ENCODE measurements at regions not wholly inside any gene's neighbourhood (a gene's known extent, or its start where the extent isn't known, plus 50 kb on each side); places are given as distances from the start of the nearest gene placed in this dataset.

GRCh38 chr5:116769470-116769869 is 194.8 kb upstream of the SEMA6A start:
- Histone ChIP-seq H2BK120ac (ENCODE audit: low read depth, low read length, poor library complexity, severe bottlenecking) (no peak overlapping the region), H2BK5ac (ENCODE audit: insufficient read length, low read length) (no peak overlapping the region), H3K9me3 (ENCODE audit: control insufficient read depth, low read depth, low read length) (no peaks in the 10 kb centered on the region), H3K79me2 (ENCODE audit: insufficient read depth, low read length) (no peaks in the 10 kb centered on the region), H3K14ac (ENCODE audit: insufficient read depth, low read length) (no peak overlapping the region), H3K56ac (ENCODE audit: insufficient read length, low read depth, low read length) (no peak overlapping the region), H3K4ac (ENCODE audit: low read depth, low read length) (no peak overlapping the region), H2AFZ (ENCODE audit: low read length) (no peak overlapping the region), H4K91ac (ENCODE audit: insufficient read length, low read depth, low read length) (no peak overlapping the region), H3K4me2 (ENCODE audit: insufficient read depth, insufficient read length, low read length) (no peak overlapping the region), H3K9ac (ENCODE audit: extremely low read depth, insufficient read length, low read length) (no peak overlapping the region), H3K79me1 (ENCODE audit: insufficient read depth, low read depth, low read length, poor library complexity, severe bottlenecking) (no peaks in the 10 kb centered on the region), H3K4me1 (ENCODE audit: insufficient read depth, low read length) (peaks cover 15% of the 10 kb centered on the region), H3K23ac (ENCODE audit: insufficient read length, low read depth, low read length) (no peak overlapping the region), H4K20me1 (ENCODE audit: control insufficient read depth, insufficient read depth, insufficient read length) (no peaks in the 10 kb centered on the region), H2AK5ac (ENCODE audit: insufficient read length, low read length) (no peak overlapping the region), H3K23me2 (ENCODE audit: insufficient read length, low read depth, low read length, poor library complexity, severe bottlenecking) (no peaks in the 10 kb centered on the region), H3K27me3 (ENCODE audit: insufficient read depth, low read length) (no peaks in the 10 kb centered on the region), H2BK12ac (ENCODE audit: insufficient read length, low read depth, low read length) (no peak overlapping the region), H4K5ac (ENCODE audit: insufficient read length, low read depth, low read length) (no peak overlapping the region), H3K27ac (ENCODE audit: insufficient read length, low read depth, low read length) (no peak overlapping the region), H2BK15ac (ENCODE audit: low read depth, low read length) (no peak overlapping the region), H3K18ac (ENCODE audit: insufficient read length, low read depth, low read length) (no peak overlapping the region), H3T11ph (ENCODE audit: low read length) (no peak overlapping the region), H2BK20ac (ENCODE audit: low read depth, low read length, poor library complexity, severe bottlenecking) (no peak overlapping the region), H4K8ac (replicated peaks; ENCODE audit: insufficient read length, low read depth, low read length) (no peak overlapping the region)
- Mint-ChIP-seq H3K4me1 (peaks cover 33 to 50% of the 10 kb centered on the region in 2 experiments), H3K27me3 (ENCODE audit: low read depth) (no peaks in the 10 kb centered on the region), H3K36me3 (ENCODE audit: insufficient read depth in 1 of 3, low read depth in 3 of 3) (no peaks in the 10 kb centered on the region), H3K9me3 (no peaks in the 10 kb centered on the region), H3K27ac (no peak overlapping the region), H3K4me3 (no peak overlapping the region)
- no peak for DNase-seq
- WGBS (ENCODE audit: extremely low coverage, insufficient read length, low lambda C conversion rate): no CpG with 5 or more reads among the region's 7 CpGs
- TF ChIP-seq, protein P1, sequence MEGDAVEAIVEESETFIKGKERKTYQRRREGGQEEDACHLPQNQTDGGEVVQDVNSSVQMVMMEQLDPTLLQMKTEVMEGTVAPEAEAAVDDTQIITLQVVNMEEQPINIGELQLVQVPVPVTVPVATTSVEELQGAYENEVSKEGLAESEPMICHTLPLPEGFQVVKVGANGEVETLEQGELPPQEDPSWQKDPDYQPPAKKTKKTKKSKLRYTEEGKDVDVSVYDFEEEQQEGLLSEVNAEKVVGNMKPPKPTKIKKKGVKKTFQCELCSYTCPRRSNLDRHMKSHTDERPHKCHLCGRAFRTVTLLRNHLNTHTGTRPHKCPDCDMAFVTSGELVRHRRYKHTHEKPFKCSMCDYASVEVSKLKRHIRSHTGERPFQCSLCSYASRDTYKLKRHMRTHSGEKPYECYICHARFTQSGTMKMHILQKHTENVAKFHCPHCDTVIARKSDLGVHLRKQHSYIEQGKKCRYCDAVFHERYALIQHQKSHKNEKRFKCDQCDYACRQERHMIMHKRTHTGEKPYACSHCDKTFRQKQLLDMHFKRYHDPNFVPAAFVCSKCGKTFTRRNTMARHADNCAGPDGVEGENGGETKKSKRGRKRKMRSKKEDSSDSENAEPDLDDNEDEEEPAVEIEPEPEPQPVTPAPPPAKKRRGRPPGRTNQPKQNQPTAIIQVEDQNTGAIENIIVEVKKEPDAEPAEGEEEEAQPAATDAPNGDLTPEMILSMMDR (conservative IDR thresholded peaks at IDR 0.05): no peak
